Activated T-helper 2 cell treated with anti-CD3 and anti-CD28 coated beads, Interferon-gamma antibody, Interleukin-2, Interleukin-4, amounts not matched to agents 10 μg/mL and 5 μg/mL and 100 μg/mL, durations not matched to agents 14 hours and 24 hours and 36 hours (primary cell): ENCODE measurements at regions not wholly inside any gene's neighbourhood (a gene's known extent, or its start where the extent isn't known, plus 50 kb on each side); places are given as distances from the start of the nearest gene placed in this dataset.
A peak's percentile ranks its signal among the peaks of the same experiment; 100 is the strongest.

Experiments used
- DNase-seq: peaks from one replicate; pipeline ENCODE4 v3.0.0; 2021; ENCODE audit warnings: low spot score
- H3K27ac Mint-ChIP-seq: one replicate; pipeline ENCODE4 v1.8.0; 2021; ENCODE audit warnings: mixed read lengths
- H3K27me3 Mint-ChIP-seq: one replicate; pipeline ENCODE4 v1.8.0; 2021; ENCODE audit warnings: low read depth, mixed read lengths
- H3K36me3 Mint-ChIP-seq: one replicate; pipeline ENCODE4 v1.8.0; 2021; ENCODE audit warnings: low read depth, mixed read lengths
- H3K4me1 Mint-ChIP-seq: one replicate; pipeline ENCODE4 v1.8.0; 2021; ENCODE audit warnings: low read depth, mixed read lengths
- H3K4me3 Mint-ChIP-seq: one replicate; pipeline ENCODE4 v1.8.0; 2021; ENCODE audit warnings: low read depth, mild to moderate bottlenecking, moderate library complexity, mixed read lengths
- H3K9me3 Mint-ChIP-seq: one replicate; pipeline ENCODE4 v1.8.0; 2021; ENCODE audit warnings: mixed read lengths
- intact Hi-C: fragments of 100-400 bp; cut with micrococcal nuclease; formaldehyde crosslinking; loops from one replicate; pipeline ENCODE4 v1.15.1; 2023

GRCh38 chr1:198472997-198473396 lies 67.5 kb downstream of the ATP6V1G3 start:
- no peak for DNase-seq
- Mint-ChIP-seq H3K27ac (no peak overlapping the region), H3K4me3 (no peak overlapping the region), H3K4me1 (no peaks in the 10 kb centered on the region), H3K36me3 (peaks cover 7% of the 10 kb centered on the region), H3K9me3 (peaks cover 33% of the 10 kb centered on the region), H3K27me3 (peaks cover 6% of the 10 kb centered on the region)
- intact Hi-C loops = no loop called here

GRCh38 chr1:198472119-198472518 lies 68.4 kb downstream of the ATP6V1G3 start:
- H3K4me3 Mint-ChIP-seq = no peak overlapping the region
- no peak for DNase-seq
- H3K27me3 Mint-ChIP-seq = peaks cover 6% of the 10 kb centered on the region
- H3K27ac Mint-ChIP-seq = no peak overlapping the region
- intact Hi-C loops = no loop called here
- H3K9me3 Mint-ChIP-seq = peaks cover 31% of the 10 kb centered on the region
- H3K4me1 Mint-ChIP-seq = no peaks in the 10 kb centered on the region
- H3K36me3 Mint-ChIP-seq = peaks cover 7% of the 10 kb centered on the region

GRCh38 chr1:198467907-198468306 lies 72.6 kb downstream of the ATP6V1G3 start:
- intact Hi-C loops = loop anchor here (5.0 kb wide), 7 partner anchors 54 to 941 kb away; partner anchors contain the start of gene NEK7
- no peaks in the 10 kb centered on the region for H3K27me3 Mint-ChIP-seq
- peaks cover 2% of the 10 kb centered on the region for H3K9me3 Mint-ChIP-seq

GRCh38 chr1:198467342-198467741 lies 73.1 kb downstream of the ATP6V1G3 start:
- Mint-ChIP-seq H3K9me3 (no peaks in the 10 kb centered on the region), H3K36me3 (no peaks in the 10 kb centered on the region), H3K27me3 (no peaks in the 10 kb centered on the region), H3K27ac (no peak overlapping the region), H3K4me3 (no peak overlapping the region), H3K4me1 (peaks cover 17% of the 10 kb centered on the region)
- no peak for DNase-seq
- intact Hi-C loops = loop anchor here (5.0 kb wide), 7 partner anchors 55 to 940 kb away; partner anchors contain the start of gene NEK7

More at GRCh38 chr1:198467907-198468306, 72.6 kb downstream of the ATP6V1G3 start:
- Mint-ChIP-seq H3K27ac (no peak overlapping the region), H3K4me1 (peaks cover 15% of the 10 kb centered on the region), H3K36me3 (no peaks in the 10 kb centered on the region), H3K4me3 (no peak overlapping the region)
- DNase-seq = no peak

DNA sequence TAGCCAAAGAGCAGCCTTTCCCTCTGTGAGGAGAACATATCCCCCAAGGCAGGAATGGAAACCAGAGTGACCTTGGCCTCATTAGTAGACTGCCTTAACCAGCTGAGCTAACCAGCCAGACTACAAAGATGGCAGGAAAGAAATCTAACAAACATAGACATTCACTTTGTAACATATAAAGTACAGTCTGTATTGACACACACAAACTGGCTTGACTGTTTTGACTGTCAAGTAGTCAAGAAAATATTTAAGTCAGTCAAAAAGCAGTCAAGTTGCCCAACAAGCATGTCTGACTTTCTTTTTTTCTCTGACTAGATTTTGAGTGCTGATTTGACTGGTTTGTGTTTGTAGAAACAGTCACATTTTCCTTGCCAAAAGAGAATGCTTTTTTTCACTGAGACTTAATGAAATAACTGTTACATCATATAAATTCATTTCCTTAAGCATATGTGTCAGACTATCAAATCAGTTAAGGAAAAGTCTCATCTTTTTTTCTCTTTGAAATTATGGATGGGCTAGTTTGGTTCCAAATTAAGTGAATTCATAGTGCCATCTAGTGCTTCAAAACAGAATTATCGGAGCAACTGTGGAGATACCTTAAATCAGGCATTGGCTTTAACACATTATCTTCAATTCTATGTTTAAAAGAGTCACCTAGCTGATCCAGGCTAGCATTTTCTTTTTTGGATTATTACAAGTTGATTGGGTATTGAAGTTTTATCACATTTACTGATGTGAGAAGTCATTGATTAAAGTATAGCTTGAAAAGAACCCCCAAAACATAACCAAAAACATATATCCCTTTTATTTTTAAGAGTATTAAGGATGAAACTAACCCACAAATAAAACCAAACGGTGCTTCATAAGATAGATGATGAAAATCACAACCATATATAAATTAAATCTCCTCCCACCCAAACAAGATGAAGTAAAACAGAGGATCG lies 75.0 kb downstream of the ATP6V1G3 start:
- no peaks in the 10 kb centered on the region for H3K27me3 Mint-ChIP-seq
- DNase-seq = no peak
- intact Hi-C loops = loop anchor here (2.0 to 5.0 kb wide), 8 partner anchors 57 to 938 kb away; partner anchors contain the start of gene NEK7
- no peaks in the 10 kb centered on the region for H3K9me3 Mint-ChIP-seq
- no peak overlapping the region for H3K4me3 Mint-ChIP-seq
- H3K4me1 Mint-ChIP-seq = peaks cover 17% of the 10 kb centered on the region
- H3K36me3 Mint-ChIP-seq = no peaks in the 10 kb centered on the region
- peak overlapping the region; percentile 12 for H3K27ac Mint-ChIP-seq

DNA sequence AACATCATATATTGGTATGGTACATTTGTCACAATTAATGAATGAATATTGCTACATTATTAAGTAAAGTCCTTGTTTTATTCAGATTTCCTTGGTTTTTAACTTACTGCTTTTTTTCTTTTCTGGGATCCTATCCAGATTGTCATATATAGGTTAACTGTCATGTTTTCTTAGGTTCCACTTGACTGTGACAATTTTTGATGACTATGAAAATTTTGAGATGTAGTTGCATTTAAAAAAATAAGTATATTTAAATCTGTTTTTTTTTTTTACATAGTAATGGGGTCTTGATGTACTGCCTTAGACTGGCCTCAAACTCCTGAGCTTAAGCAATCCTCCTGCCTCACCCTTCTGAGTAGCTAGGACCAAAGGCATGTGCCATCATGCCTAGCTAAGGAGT lies 76.8 kb downstream of the ATP6V1G3 start:
- intact Hi-C loops = loop anchor here (2.0 kb wide), 1 partner anchor 375 kb away; no protein-coding TSS in a partner anchor
- Mint-ChIP-seq H3K4me1 (peaks cover 19% of the 10 kb centered on the region), H3K9me3 (no peaks in the 10 kb centered on the region), H3K36me3 (no peaks in the 10 kb centered on the region), H3K27ac (no peak overlapping the region), H3K27me3 (peaks cover 3% of the 10 kb centered on the region), H3K4me3 (no peak overlapping the region)
- DNase-seq = no peak

GRCh38 chr1:198462365-198463019 lies 78.0 kb downstream of the ATP6V1G3 start:
- DNase-seq = no peak
- Mint-ChIP-seq H3K36me3 (no peaks in the 10 kb centered on the region), H3K9me3 (no peaks in the 10 kb centered on the region), H3K27ac (no peak overlapping the region), H3K4me3 (no peak overlapping the region), H3K4me1 (peaks cover 19% of the 10 kb centered on the region), H3K27me3 (peaks cover 3% of the 10 kb centered on the region)
- intact Hi-C loops = no loop called here

DNA sequence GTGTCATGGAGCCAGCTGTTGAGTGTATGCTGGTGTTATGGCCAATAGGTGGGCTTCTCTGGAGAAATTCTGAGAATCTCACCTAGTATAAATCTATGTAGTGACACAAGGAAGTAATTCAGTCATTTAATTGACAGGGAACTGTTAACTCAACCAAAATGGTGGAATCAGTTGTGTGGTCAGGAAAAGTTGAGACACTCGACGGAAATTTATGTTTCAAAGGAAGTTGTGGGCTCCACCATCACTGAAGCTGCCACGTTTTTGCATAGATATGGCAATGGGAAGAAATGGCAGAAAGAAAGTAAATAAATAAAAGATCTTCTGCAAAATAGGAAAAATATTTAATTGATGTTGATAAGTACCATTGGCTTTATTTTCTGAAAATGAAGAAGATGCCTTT lies 84.5 kb downstream of the ATP6V1G3 start:
- Mint-ChIP-seq H3K27me3 (peaks cover 7% of the 10 kb centered on the region), H3K4me1 (peaks cover 2% of the 10 kb centered on the region), H3K36me3 (no peaks in the 10 kb centered on the region), H3K9me3 (peaks cover 3% of the 10 kb centered on the region), H3K27ac (no peak overlapping the region), H3K4me3 (no peak overlapping the region)
- DNase-seq = no peak
- intact Hi-C loops = no loop called here

- intact Hi-C loops = no loop called here
- H3K9me3 Mint-ChIP-seq = peaks cover 3% of the 10 kb centered on the region
- H3K4me1 Mint-ChIP-seq = peaks cover 10% of the 10 kb centered on the region
- H3K36me3 Mint-ChIP-seq = no peaks in the 10 kb centered on the region
- H3K4me3 Mint-ChIP-seq = no peak overlapping the region
- DNase-seq = no peak
- H3K27ac Mint-ChIP-seq = no peak overlapping the region
- H3K27me3 Mint-ChIP-seq = peaks cover 14% of the 10 kb centered on the region
These were observed 90.6 kb downstream of the ATP6V1G3 start for GRCh38 chr1:198449727-198450433.

DNA sequence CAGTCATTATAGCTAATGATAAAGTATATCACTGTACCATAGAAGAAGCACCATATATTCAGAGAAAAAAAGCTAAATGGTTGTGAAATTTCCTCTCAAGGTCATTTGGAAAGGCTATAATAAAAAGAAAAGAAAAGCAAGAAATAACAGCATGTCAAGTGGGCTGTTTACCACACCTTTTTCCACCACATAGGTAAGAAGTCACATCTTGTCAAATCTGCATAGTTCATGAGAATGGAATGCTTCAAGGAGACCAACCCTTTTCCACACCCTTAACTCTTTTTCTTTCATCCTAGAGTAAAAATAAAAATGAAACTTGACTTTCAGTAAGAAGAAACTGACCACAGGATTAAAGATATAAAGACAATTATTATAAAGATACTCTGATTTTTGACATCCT lies 91.2 kb downstream of the ATP6V1G3 start:
- no peak for DNase-seq
- Mint-ChIP-seq H3K27me3 (peaks cover 14% of the 10 kb centered on the region), H3K4me3 (no peak overlapping the region), H3K9me3 (peaks cover 3% of the 10 kb centered on the region), H3K27ac (no peak overlapping the region), H3K4me1 (peaks cover 10% of the 10 kb centered on the region), H3K36me3 (no peaks in the 10 kb centered on the region)
- intact Hi-C loops = no loop called here

GRCh38 chr1:198447468-198447867 lies 93.0 kb downstream of the ATP6V1G3 start:
- Mint-ChIP-seq H3K9me3 (no peaks in the 10 kb centered on the region), H3K27ac (no peak overlapping the region), H3K4me3 (no peak overlapping the region), H3K27me3 (peaks cover 12% of the 10 kb centered on the region), H3K36me3 (no peaks in the 10 kb centered on the region), H3K4me1 (peaks cover 10% of the 10 kb centered on the region)
- intact Hi-C loops = no loop called here
- no peak for DNase-seq

DNA sequence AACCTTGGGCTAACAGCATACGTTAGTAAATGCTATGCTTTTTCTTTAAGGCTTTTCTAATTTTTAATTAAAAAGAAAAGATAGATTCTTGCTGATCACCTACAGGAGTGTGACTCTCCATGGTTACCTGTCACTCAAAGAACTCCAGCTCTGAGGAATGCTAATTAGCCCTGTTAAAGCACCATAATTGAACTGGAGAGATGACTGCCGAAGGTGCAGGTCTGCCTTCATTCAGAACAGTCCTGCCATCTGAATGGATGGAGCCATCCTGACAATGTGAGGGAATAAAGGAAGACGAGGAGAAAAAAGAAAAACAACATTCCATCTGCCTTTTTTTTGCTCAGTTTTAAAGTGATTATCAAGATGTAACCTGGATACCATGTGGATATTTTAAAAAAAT lies 94.6 kb downstream of the ATP6V1G3 start:
- Mint-ChIP-seq H3K36me3 (no peaks in the 10 kb centered on the region), H3K27me3 (peaks cover 11% of the 10 kb centered on the region), H3K4me1 (peaks cover 10% of the 10 kb centered on the region), H3K9me3 (no peaks in the 10 kb centered on the region), H3K4me3 (no peak overlapping the region), H3K27ac (no peak overlapping the region)
- intact Hi-C loops = no loop called here
- no peak for DNase-seq
